Keratinocyte (primary cell): ENCODE measurements at regions not wholly inside any gene's neighbourhood (a gene's known extent, or its start where the extent isn't known, plus 50 kb on each side); places are given as distances from the start of the nearest gene placed in this dataset.

Experiments used
- DNase-seq: peaks from one replicate; pipeline ENCODE4 v3.0.0-alpha.2; 2011; ENCODE audit warnings: low read depth, missing footprints, low spot score
- FAIRE-seq: peaks from 2 replicates; lab custom pipeline; 2011; peaks lifted over from hg19 to GRCh38; lab: Jason Lieb, UNC
- H2AFZ ChIP-seq: 2 replicates; pipeline ENCODE4 v1.6.0; 2012; ENCODE audit warnings: low read length, control low read depth, inconsistent platforms; ENCODE audit not compliant: control insufficient read depth
- H3K27ac ChIP-seq: 2 replicates; pipeline ENCODE4 v1.5.1; 2011; ENCODE audit warnings: low read length; ENCODE audit not compliant: control insufficient read depth, insufficient read depth
- H3K27me3 ChIP-seq: 3 replicates; pipeline ENCODE4 v1.6.0; 2011; ENCODE audit warnings: low read length; ENCODE audit not compliant: control insufficient read depth, insufficient read depth; ENCODE audit errors: extremely low read depth
- H3K36me3 ChIP-seq, 2 experiments: 2 replicates in 1 of 2; 3 replicates in 1 of 2; pipeline ENCODE4 v1.5.1; 2011; ENCODE audit warnings: low read length in 2 of 2, mild to moderate bottlenecking in 1 of 2; ENCODE audit not compliant: control insufficient read depth in 2 of 2, insufficient read depth in 2 of 2; ENCODE audit errors: extremely low read depth in 1 of 2
- H3K4me1 ChIP-seq: 3 replicates; pipeline ENCODE4 v1.5.1; 2011; ENCODE audit warnings: low read length; ENCODE audit not compliant: control insufficient read depth, insufficient read depth; ENCODE audit errors: extremely low read depth
- H3K4me2 ChIP-seq: 3 replicates; pipeline ENCODE4 v1.6.0; 2011; ENCODE audit warnings: low read depth, low read length; ENCODE audit not compliant: control insufficient read depth, insufficient read depth; ENCODE audit errors: extremely low read depth
- H3K4me3 ChIP-seq, 3 experiments: fragments of 200-600 bp in 1 of 3; sonication (generic) in 1 of 3; 2 replicates in 2 of 3; 3 replicates in 1 of 3; pipeline ENCODE4 v1.5.1; 2011 to 2016; ENCODE audit warnings: low read length in 3 of 3, mild to moderate bottlenecking in 3 of 3, control low read depth in 2 of 3, inconsistent platforms in 1 of 3, low read depth in 1 of 3, mixed read lengths in 1 of 3, mixed run types in 1 of 3, moderate library complexity in 1 of 3; ENCODE audit not compliant: control insufficient read depth in 2 of 3, insufficient read depth in 2 of 3; ENCODE audit errors: extremely low read depth in 1 of 3
- H3K79me2 ChIP-seq: 2 replicates; pipeline ENCODE4 v1.6.0; 2012; ENCODE audit warnings: low read length; ENCODE audit not compliant: control insufficient read depth, insufficient read depth
- H3K9ac ChIP-seq: 3 replicates; pipeline ENCODE4 v1.6.0; 2011; ENCODE audit warnings: low read length; ENCODE audit not compliant: control insufficient read depth, insufficient read depth; ENCODE audit errors: extremely low read depth
- H3K9me1 ChIP-seq: 3 replicates; pipeline ENCODE4 v1.6.0; 2011; ENCODE audit warnings: low read length; ENCODE audit not compliant: control insufficient read depth, insufficient read depth; ENCODE audit errors: extremely low read depth
- H3K9me3 ChIP-seq: 2 replicates; pipeline ENCODE4 v1.5.1; 2012; ENCODE audit warnings: low read depth, low read length; ENCODE audit not compliant: control insufficient read depth
- H4K20me1 ChIP-seq: 3 replicates; pipeline ENCODE4 v1.6.0; 2011; ENCODE audit warnings: low read length; ENCODE audit not compliant: control insufficient read depth, insufficient read depth; ENCODE audit errors: extremely low read depth
- CTCF ChIP-seq, 3 experiments: IDR thresholded peaks in 1 of 3; conservative IDR thresholded peaks in 1 of 3; optimal IDR thresholded peaks in 1 of 3; 2 replicates in 2 of 3; 3 replicates in 1 of 3; pipeline versions ENCODE3 to v1.5.1; 2011; ENCODE audit warnings: low read length in 3 of 3, mild to moderate bottlenecking in 3 of 3, moderate library complexity in 2 of 3, control low read depth in 1 of 3, inconsistent platforms in 1 of 3; ENCODE audit not compliant: insufficient read depth in 2 of 3; ENCODE audit errors: extremely low read depth in 1 of 3
- EZH2 ChIP-seq: IDR thresholded peaks from one replicate; pipeline ENCODE4 v1.6.1; 2012; ENCODE audit warnings: inconsistent platforms, mild to moderate bottlenecking, low read length, moderate library complexity
- dilution Hi-C: fragments of 300-500 bp; cut with MboI; formaldehyde crosslinking; loops from one replicate; pipeline ENCODE4 v1.7.0; 2020; ENCODE audit warnings: low sequenced_read_pairs; ENCODE audit not compliant: extremely low pct_ligation_motif_present

GRCh38 chr2:95669441-95669991 is 77.7 kb downstream of the TRIM43 start:
- DNase-seq (no peak), FAIRE-seq (no peak)
- TF ChIP-seq EZH2 (no peak), CTCF (optimal IDR thresholded peaks at IDR 0.05 in 1 of 3, IDR thresholded peaks at IDR 0.05 in 1 of 3, conservative IDR thresholded peaks at IDR 0.05 in 1 of 3; ENCODE audit: extremely low read depth in 1 of 3, insufficient read depth in 2 of 3, low read length in 3 of 3) (no peak)
- H2AFZ ChIP-seq, result no peak overlapping the region
- H3K4me2 ChIP-seq, result no peak overlapping the region
- H3K4me1 ChIP-seq, result peaks cover 10% of the 10 kb centered on the region
- H3K9me1 ChIP-seq, result no peaks in the 10 kb centered on the region
- H3K27ac ChIP-seq, result no peak overlapping the region
- no peaks in the 10 kb centered on the region for H3K79me2 ChIP-seq
- H3K27me3 ChIP-seq, result no peaks in the 10 kb centered on the region
- no peaks in the 10 kb centered on the region for H3K9me3 ChIP-seq
- H3K9ac ChIP-seq, result no peak overlapping the region
- H3K36me3 ChIP-seq, result no peaks in the 10 kb centered on the region
- H4K20me1 ChIP-seq, result no peaks in the 10 kb centered on the region
- dilution Hi-C loops, result no loop called here
- no peak overlapping the region for H3K4me3 ChIP-seq

- Histone ChIP-seq H3K36me3 (no peaks in the 10 kb centered on the region), H3K4me1 (peaks cover 10% of the 10 kb centered on the region), H3K27me3 (no peaks in the 10 kb centered on the region), H3K4me3 (no peak overlapping the region), H3K4me2 (no peak overlapping the region), H3K27ac (no peak overlapping the region), H4K20me1 (no peaks in the 10 kb centered on the region), H3K9me1 (no peaks in the 10 kb centered on the region), H3K9ac (no peak overlapping the region), H3K79me2 (no peaks in the 10 kb centered on the region), H3K9me3 (no peaks in the 10 kb centered on the region), H2AFZ (no peak overlapping the region)
- dilution Hi-C loops, result no loop called here
- no peak for FAIRE-seq
- no peak for DNase-seq
- TF ChIP-seq EZH2 (no peak), CTCF (optimal IDR thresholded peaks at IDR 0.05 in 1 of 3, IDR thresholded peaks at IDR 0.05 in 1 of 3, conservative IDR thresholded peaks at IDR 0.05 in 1 of 3; ENCODE audit: extremely low read depth in 1 of 3, insufficient read depth in 2 of 3, low read length in 3 of 3) (no peak)
These were observed 78.4 kb downstream of the TRIM43 start for GRCh38 chr2:95670167-95670566.
